Hepatocyte (in vitro differentiated cells): ENCODE measurements at regions not wholly inside any gene's neighbourhood (a gene's known extent, or its start where the extent isn't known, plus 50 kb on each side); places are given as distances from the start of the nearest gene placed in this dataset.

ENCODE experiments used
- DNase-seq: peaks from one replicate; pipeline ENCODE4 v3.0.0-alpha.2; 2016; ENCODE audit warnings: low spot score
- H2AFZ ChIP-seq: fragments of 200-600 bp; sonication (generic); 2 replicates; pipeline ENCODE4 v1.6.0; 2016; ENCODE audit warnings: antibody characterized with exemption, mild to moderate bottlenecking
- H3K27ac ChIP-seq: fragments of 200-600 bp; sonication (generic); 2 replicates; pipeline ENCODE4 v1.5.1; 2016; ENCODE audit warnings: mild to moderate bottlenecking
- H3K27me3 ChIP-seq: fragments of 200-600 bp; sonication (generic); 2 replicates; pipeline ENCODE4 v1.6.1; 2016
- H3K36me3 ChIP-seq: fragments of 200-600 bp; sonication (generic); replicated peaks from 2 replicates; pipeline ENCODE4 v1.5.1; 2016; ENCODE audit warnings: low read depth; ENCODE audit not compliant: insufficient read depth
- H3K4me1 ChIP-seq: fragments of 200-600 bp; sonication (generic); 2 replicates; pipeline ENCODE4 v1.5.1; 2016; ENCODE audit warnings: mild to moderate bottlenecking, moderate library complexity; ENCODE audit not compliant: insufficient read depth
- H3K4me2 ChIP-seq: fragments of 200-600 bp; sonication (generic); 2 replicates; pipeline ENCODE4 v1.6.0; 2016
- H3K4me3 ChIP-seq: fragments of 200-600 bp; sonication (generic); 2 replicates; pipeline ENCODE4 v1.5.1; 2016; ENCODE audit warnings: mild to moderate bottlenecking
- H3K79me2 ChIP-seq: fragments of 200-600 bp; sonication (generic); 2 replicates; pipeline ENCODE4 v1.6.0; 2017; ENCODE audit warnings: mild to moderate bottlenecking
- H3K9me2 ChIP-seq: fragments of 200-600 bp; sonication (generic); replicated peaks from 2 replicates; pipeline ENCODE4 v1.6.0; 2017; ENCODE audit warnings: mild to moderate bottlenecking; ENCODE audit not compliant: insufficient read depth
- H3K9me3 ChIP-seq: fragments of 200-600 bp; sonication (generic); 2 replicates; pipeline ENCODE4 v1.5.1; 2016; ENCODE audit warnings: low read depth, mild to moderate bottlenecking
- H4K20me1 ChIP-seq: fragments of 200-600 bp; sonication (generic); 2 replicates; pipeline ENCODE4 v1.6.0; 2016; ENCODE audit warnings: mild to moderate bottlenecking; ENCODE audit not compliant: insufficient read depth, poor library complexity, severe bottlenecking
- CTCF ChIP-seq: fragments of 200-600 bp; sonication (generic); IDR thresholded peaks from 2 replicates; pipeline ENCODE4 v1.5.1; 2016; ENCODE audit warnings: antibody characterized with exemption, mild to moderate bottlenecking; ENCODE audit not compliant: poor library complexity
- EZH2 ChIP-seq: fragments of 200-600 bp; sonication (generic); IDR thresholded peaks from 2 replicates; pipeline ENCODE4 v1.6.1; 2016; ENCODE audit warnings: antibody characterized with exemption, mild to moderate bottlenecking, borderline replicate concordance
- EZH2phosphoT487 ChIP-seq: fragments of 200-600 bp; sonication (generic); IDR thresholded peaks from one replicate; pipeline ENCODE4 v1.6.1; 2018; ENCODE audit warnings: antibody characterized with exemption, mild to moderate bottlenecking, low read depth, moderate library complexity; ENCODE audit not compliant: unreplicated experiment, severe bottlenecking
- WGBS: methylation state at CpG from one replicate; pipeline ENCODE4 v1.1.6; 2016; ENCODE audit warnings: low lambda C conversion rate; ENCODE audit errors: missing lambda C conversion rate; 5-methylcytosine and 5-hydroxymethylcytosine counted together

- H3K4me2 ChIP-seq, result no peak overlapping the region
- TF ChIP-seq CTCF (no peak), EZH2phosphoT487 (no peak), EZH2 (no peak)
- H3K9me2 ChIP-seq, result no peaks in the 10 kb centered on the region
- no peak for DNase-seq
- no peaks in the 10 kb centered on the region for H3K36me3 ChIP-seq
- no peak overlapping the region for H3K27ac ChIP-seq
- no peaks in the 10 kb centered on the region for H3K27me3 ChIP-seq
- no peaks in the 10 kb centered on the region for H4K20me1 ChIP-seq
- no peak overlapping the region for H3K4me3 ChIP-seq
- no peaks in the 10 kb centered on the region for H3K9me3 ChIP-seq
- no peaks in the 10 kb centered on the region for H3K4me1 ChIP-seq
- no peak overlapping the region for H2AFZ ChIP-seq
- no peaks in the 10 kb centered on the region for H3K79me2 ChIP-seq
- WGBS, result 89% methylated on average over 1 of the region's 1 CpG
Measured at GRCh38 chr2:123485056-123485455, 540.0 kb upstream of the CNTNAP5 start.

- H3K9me3 ChIP-seq, result no peaks in the 10 kb centered on the region
- H2AFZ ChIP-seq, result no peak overlapping the region
- no peaks in the 10 kb centered on the region for H3K36me3 ChIP-seq
- no peak overlapping the region for H3K27ac ChIP-seq
- H3K27me3 ChIP-seq, result no peaks in the 10 kb centered on the region
- DNase-seq, result no peak
- no peaks in the 10 kb centered on the region for H3K79me2 ChIP-seq
- H3K4me1 ChIP-seq, result no peaks in the 10 kb centered on the region
- H3K4me2 ChIP-seq, result no peak overlapping the region
- TF ChIP-seq EZH2, result no peak
- no peak for TF ChIP-seq CTCF
- no peak for TF ChIP-seq EZH2phosphoT487
- no peaks in the 10 kb centered on the region for H4K20me1 ChIP-seq
- 73% methylated on average over 1 of the region's 1 CpG for WGBS
- H3K4me3 ChIP-seq, result no peak overlapping the region
- no peaks in the 10 kb centered on the region for H3K9me2 ChIP-seq
Measured at GRCh38 chr2:123493687-123494086, 531.4 kb upstream of the CNTNAP5 start.

GRCh38 chr2:123495241-123495640, 529.8 kb upstream of the CNTNAP5 start:
- Histone ChIP-seq H3K79me2 (no peaks in the 10 kb centered on the region), H3K27me3 (no peaks in the 10 kb centered on the region), H3K4me1 (no peaks in the 10 kb centered on the region), H4K20me1 (no peaks in the 10 kb centered on the region), H3K9me3 (no peaks in the 10 kb centered on the region), H2AFZ (no peak overlapping the region), H3K27ac (no peak overlapping the region), H3K36me3 (no peaks in the 10 kb centered on the region), H3K4me2 (no peak overlapping the region), H3K9me2 (no peaks in the 10 kb centered on the region), H3K4me3 (no peak overlapping the region)
- DNase-seq, result no peak
- TF ChIP-seq EZH2 (no peak), EZH2phosphoT487 (no peak)
- WGBS, result 85% methylated on average over 3 of the region's 3 CpGs

GRCh38 chr2:123500346-123500745, 524.7 kb upstream of the CNTNAP5 start:
- H3K36me3 ChIP-seq, result no peaks in the 10 kb centered on the region
- TF ChIP-seq EZH2phosphoT487 (no peak), EZH2 (no peak)
- no peak overlapping the region for H3K27ac ChIP-seq
- no peaks in the 10 kb centered on the region for H3K27me3 ChIP-seq
- H3K4me1 ChIP-seq, result no peaks in the 10 kb centered on the region
- no peak overlapping the region for H2AFZ ChIP-seq
- no peak for DNase-seq
- H3K9me3 ChIP-seq, result no peaks in the 10 kb centered on the region
- no peak overlapping the region for H3K4me2 ChIP-seq
- H4K20me1 ChIP-seq, result no peaks in the 10 kb centered on the region
- no peaks in the 10 kb centered on the region for H3K79me2 ChIP-seq
- no peaks in the 10 kb centered on the region for H3K9me2 ChIP-seq
- no peak overlapping the region for H3K4me3 ChIP-seq
- 100% methylated on average over 1 of the region's 1 CpG for WGBS
